Fibroblast of lung (primary cell): ENCODE measurements at regions not wholly inside any gene's neighbourhood (a gene's known extent, or its start where the extent isn't known, plus 50 kb on each side); places are given as distances from the start of the nearest gene placed in this dataset.

ENCODE experiments used
- DNase-seq, 2 donors: peaks; one replicate each; pipeline versions ENCODE4 v3.0.0 to v3.0.0-alpha.2; 2010; ENCODE audit warnings: low read depth in 2 of 2
- H2AFZ ChIP-seq: 2 replicates; pipeline ENCODE4 v1.5.1; 2012; ENCODE audit warnings: low read length, control low read depth, inconsistent platforms
- H3K27ac ChIP-seq: 2 replicates; pipeline ENCODE4 v1.5.1; 2011; ENCODE audit warnings: low read length, control low read depth; ENCODE audit not compliant: insufficient read depth
- H3K27me3 ChIP-seq: 2 replicates; pipeline ENCODE4 v1.5.1; 2011; ENCODE audit warnings: mild to moderate bottlenecking, low read length; ENCODE audit not compliant: control insufficient read depth, insufficient read depth
- H3K36me3 ChIP-seq: 2 replicates; pipeline ENCODE4 v1.5.1; 2011; ENCODE audit warnings: low read length; ENCODE audit not compliant: control insufficient read depth, insufficient read depth
- H3K4me1 ChIP-seq: 2 replicates; pipeline ENCODE4 v1.5.1; 2011; ENCODE audit warnings: low read length; ENCODE audit not compliant: control insufficient read depth, insufficient read depth; ENCODE audit errors: extremely low read depth
- H3K4me2 ChIP-seq: 2 replicates; pipeline ENCODE4 v1.5.1; 2011; ENCODE audit warnings: low read length, control low read depth; ENCODE audit not compliant: insufficient read depth; ENCODE audit errors: extremely low read depth
- H3K4me3 ChIP-seq, 4 experiments: fragments of 200-600 bp in 1 of 4; sonication (generic) in 1 of 4; replicated peaks in 1 of 4; 2 replicates each; pipeline ENCODE4 v1.5.1; 2011 to 2016; ENCODE audit warnings: low read length in 4 of 4, low read depth in 3 of 4, mild to moderate bottlenecking in 3 of 4, control low read depth in 2 of 4, inconsistent platforms in 1 of 4, mixed read lengths in 1 of 4; ENCODE audit not compliant: insufficient read depth in 1 of 4; ENCODE audit errors: control extremely low read depth in 1 of 4
- H3K79me2 ChIP-seq: 2 replicates; pipeline ENCODE4 v1.5.1; 2012; ENCODE audit warnings: mild to moderate bottlenecking, low read length, inconsistent platforms; ENCODE audit not compliant: control insufficient read depth, insufficient read depth
- H3K9ac ChIP-seq: 2 replicates; pipeline ENCODE4 v1.5.1; 2011; ENCODE audit warnings: mild to moderate bottlenecking, low read length, control low read depth; ENCODE audit not compliant: insufficient read depth
- H3K9me3 ChIP-seq: 2 replicates; pipeline ENCODE4 v1.5.1; 2012; ENCODE audit warnings: low read depth, low read length; ENCODE audit not compliant: control insufficient read depth, insufficient read depth
- H4K20me1 ChIP-seq: 2 replicates; pipeline ENCODE4 v1.5.1; 2011; ENCODE audit warnings: low read length; ENCODE audit not compliant: control insufficient read depth, insufficient read depth; ENCODE audit errors: extremely low read depth
- CTCF ChIP-seq, 2 donors: IDR thresholded peaks in 1 of 2; conservative IDR thresholded peaks in 1 of 2; 1 replicate in 1 of 2; 2 replicates in 1 of 2; pipeline ENCODE4 v1.5.1; 2011 to 2012; ENCODE audit warnings: low read length in 2 of 2, control low read depth in 1 of 2, inconsistent platforms in 1 of 2, low read depth in 1 of 2, mild to moderate bottlenecking in 1 of 2
- EZH2 ChIP-seq: IDR thresholded peaks from 2 replicates; pipeline ENCODE4 v1.5.1; 2012; ENCODE audit warnings: low read length, control low read depth, mild to moderate bottlenecking; ENCODE audit errors: missing control alignments

- Histone ChIP-seq H3K4me1 (no peaks in the 10 kb centered on the region), H3K4me2 (no peak overlapping the region), H2AFZ (no peak overlapping the region), H3K79me2 (no peaks in the 10 kb centered on the region), H3K9ac (no peak overlapping the region), H3K9me3 (no peaks in the 10 kb centered on the region), H3K36me3 (no peaks in the 10 kb centered on the region), H4K20me1 (no peaks in the 10 kb centered on the region), H3K27me3 (no peaks in the 10 kb centered on the region), H3K4me3 (no peak overlapping the region), H3K27ac (no peak overlapping the region)
- no peak for DNase-seq
- no peak for TF ChIP-seq EZH2
- TF ChIP-seq CTCF (conservative IDR thresholded peaks at IDR 0.05 in 1 of 2, IDR thresholded peaks at IDR 0.05 in 1 of 2; ENCODE audit: low read depth in 1 of 2, low read length in 2 of 2): no peak
These were observed 658.7 kb upstream of the DIPK2B start for GRCh38 chrX:45859407-45859806.

DNA sequence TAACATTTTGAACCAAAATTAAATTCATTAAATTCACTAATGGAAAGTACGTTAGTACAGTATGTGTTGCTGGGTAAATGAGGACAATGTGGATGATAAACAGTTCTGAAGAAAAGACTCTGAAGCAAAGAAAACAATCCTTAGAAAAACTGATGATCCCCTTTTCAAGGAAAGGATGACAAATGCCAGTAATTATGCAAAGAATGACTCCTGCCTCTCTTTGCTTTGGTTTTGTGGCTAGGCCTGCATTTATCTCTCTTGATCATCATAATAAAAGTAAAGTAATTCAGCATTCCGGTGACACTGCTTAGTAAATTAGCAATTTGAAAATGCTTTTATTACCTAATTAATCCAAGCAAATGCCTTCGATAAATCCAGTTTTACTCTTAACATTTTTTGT, 652.2 kb upstream of the DIPK2B start:
- Histone ChIP-seq H3K9me3 (no peaks in the 10 kb centered on the region), H3K4me3 (no peak overlapping the region), H4K20me1 (no peaks in the 10 kb centered on the region), H3K27ac (no peak overlapping the region), H2AFZ (no peak overlapping the region), H3K4me2 (peak overlapping the region; percentile 35), H3K79me2 (peaks cover 25% of the 10 kb centered on the region), H3K9ac (no peak overlapping the region), H3K36me3 (no peaks in the 10 kb centered on the region), H3K27me3 (no peaks in the 10 kb centered on the region), H3K4me1 (no peaks in the 10 kb centered on the region)
- TF ChIP-seq CTCF (conservative IDR thresholded peaks at IDR 0.05 in 1 of 2, IDR thresholded peaks at IDR 0.05 in 1 of 2; ENCODE audit: low read depth in 1 of 2, low read length in 2 of 2): no peak
- TF ChIP-seq EZH2: no peak
- DNase-seq: peak in 1 of 2 donors; percentile 56

DNA sequence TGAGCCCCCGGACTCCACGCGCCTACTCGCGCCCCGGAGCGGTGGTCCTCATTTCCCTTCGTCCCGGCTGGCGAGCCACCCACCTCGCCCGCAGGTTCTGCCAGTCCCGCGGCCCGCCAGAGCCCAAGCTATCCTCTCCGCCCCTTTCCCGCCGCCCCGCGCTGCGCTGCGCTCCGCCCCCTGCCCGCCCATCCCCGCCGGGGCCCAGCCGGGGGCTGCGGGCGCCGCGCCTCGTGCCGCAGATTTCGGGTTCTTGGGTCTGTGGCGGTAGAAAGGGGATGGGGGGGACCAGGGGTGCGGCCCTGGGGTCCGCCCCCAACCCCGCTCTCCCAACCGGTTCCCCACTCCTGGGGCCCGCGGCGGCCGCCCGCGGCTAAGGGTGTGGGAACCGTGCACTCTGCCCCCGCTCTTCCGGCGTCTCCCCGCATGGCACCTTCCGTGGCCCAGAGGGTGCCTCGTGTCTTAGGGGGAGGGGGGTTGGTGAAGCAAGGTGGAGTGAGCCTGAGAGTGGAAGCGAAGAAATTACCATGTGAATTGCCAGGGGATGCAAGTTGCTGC, 650.8 kb upstream of the DIPK2B start:
- peak in 1 of 2 donors; percentile 20 for DNase-seq
- Histone ChIP-seq H3K27ac (peak overlapping the region; percentile 37), H3K36me3 (no peaks in the 10 kb centered on the region), H3K4me1 (no peaks in the 10 kb centered on the region), H3K4me2 (peak overlapping the region; percentile 71), H3K79me2 (peaks cover 33% of the 10 kb centered on the region), H3K9ac (peak overlapping the region; percentile 23), H3K4me3 (peak overlapping the region; percentile 55 to 91 (median 77)), H3K27me3 (no peaks in the 10 kb centered on the region), H4K20me1 (no peaks in the 10 kb centered on the region), H2AFZ (peak overlapping the region; percentile 59), H3K9me3 (no peaks in the 10 kb centered on the region)
- no peak for TF ChIP-seq EZH2
- TF ChIP-seq CTCF (conservative IDR thresholded peaks at IDR 0.05 in 1 of 2, IDR thresholded peaks at IDR 0.05 in 1 of 2; ENCODE audit: low read depth in 1 of 2, low read length in 2 of 2): no peak
